GM18870 (cell line): ENCODE measurements at regions not wholly inside any gene's neighbourhood (a gene's known extent, or its start where the extent isn't known, plus 50 kb on each side); places are given as distances from the start of the nearest gene placed in this dataset.

Experiments
- ATAC-seq: cut with Tn5 transposase; IDR thresholded peaks from one replicate; pipeline ENCODE4 v1.9.1; 2021; ENCODE audit warnings: moderate library complexity; ENCODE audit not compliant: unreplicated experiment

GRCh38 chr1:219805191-219805590 lies 123.2 kb downstream of the SLC30A10 start:
- ATAC-seq, result no peak

- ATAC-seq, result no peak
Observed at GRCh38 chr1:219801156-219801820, 127.1 kb downstream of the SLC30A10 start.

- peak; percentile 68 for ATAC-seq
Observed at GRCh38 chr1:219798283-219799030, 129.9 kb downstream of the SLC30A10 start.

GRCh38 chr1:219797683-219798082 lies 130.7 kb downstream of the SLC30A10 start:
- ATAC-seq, result no peak

GRCh38 chr1:219797009-219797408 lies 131.3 kb downstream of the SLC30A10 start:
- no peak for ATAC-seq

- no peak for ATAC-seq
Observed at GRCh38 chr1:219795363-219795917, 132.9 kb downstream of the SLC30A10 start.

GRCh38 chr1:219794085-219794743 lies 134.1 kb downstream of the SLC30A10 start:
- peak; percentile 73 for ATAC-seq

- ATAC-seq, result no peak
Observed at GRCh38 chr1:219792337-219793021, 135.9 kb downstream of the SLC30A10 start.

GRCh38 chr1:219791766-219792165 lies 136.6 kb downstream of the SLC30A10 start:
- no peak for ATAC-seq

GRCh38 chr1:219790834-219791615 lies 137.3 kb downstream of the SLC30A10 start:
- no peak for ATAC-seq

GRCh38 chr1:219788700-219789099 lies 139.7 kb downstream of the SLC30A10 start:
- no peak for ATAC-seq

GRCh38 chr1:219788091-219788490 lies 140.3 kb downstream of the SLC30A10 start:
- ATAC-seq, result no peak

GRCh38 chr1:219784660-219785381 lies 143.5 kb downstream of the SLC30A10 start:
- ATAC-seq, result no peak

GRCh38 chr1:219783605-219784235 lies 144.6 kb downstream of the SLC30A10 start:
- no peak for ATAC-seq

GRCh38 chr1:219782929-219783328 lies 145.4 kb downstream of the SLC30A10 start:
- ATAC-seq, result no peak

GRCh38 chr1:219782311-219782710 lies 146.0 kb downstream of the SLC30A10 start:
- ATAC-seq, result no peak

- ATAC-seq, result no peak
Observed at GRCh38 chr1:219781491-219781890, 146.9 kb downstream of the SLC30A10 start.

- ATAC-seq, result no peak
Observed at GRCh38 chr1:219778793-219779369, 149.5 kb downstream of the SLC30A10 start.

GRCh38 chr1:219778110-219778509 lies 150.2 kb downstream of the SLC30A10 start:
- no peak for ATAC-seq
